HCT116 (cell line): ENCODE measurements at regions not wholly inside any gene's neighbourhood (a gene's known extent, or its start where the extent isn't known, plus 50 kb on each side); places are given as distances from the start of the nearest gene placed in this dataset.

Source experiments
- ATAC-seq: fragments of 200-7000 bp; cut with Tn5 transposase; 2 replicates; pipeline ENCODE4 v1.9.1; 2020; ENCODE audit warnings: mild to moderate bottlenecking, moderate library complexity
- BruUV-seq: library from RNA; stranded (reverse); fragments of 400-500 nt; replicated peaks from 2 replicates; lab custom pipeline; 2021; lab: Mats Ljungman, UMichigan
- CTCF ChIA-PET: fragments of 300-600 bp; sonication (Branson Sonifier 250); formaldehyde crosslinking; loops from one replicate; lab custom pipeline; 2021; ENCODE audit warnings: antibody characterized with exemption; lab: Charles Lee
- POLR2A ChIA-PET: fragments of 300-600, 350-600 bp; sonication (Branson Sonifier 250); formaldehyde crosslinking; loops from one replicate; lab custom pipeline; 2021; ENCODE audit warnings: antibody characterized with exemption; lab: Charles Lee
- RAD21 ChIA-PET, 2 experiments: fragments of 300-600 bp; sonication (Branson Sonifier 250); formaldehyde crosslinking; loops; one replicate each; lab custom pipeline; 2023; ENCODE audit warnings: low total read pairs in 2 of 2; ENCODE audit not compliant: uncharacterized antibody in 2 of 2, unreplicated experiment in 2 of 2, low non-redundant PET in 1 of 2; lab: Charles Lee
- DNase-seq: peaks from one replicate; pipeline ENCODE4 v3.0.0-alpha.2; 2010; ENCODE audit warnings: low read depth, low spot score
- H2AFZ ChIP-seq: fragments of 200-600 bp; shearing (Covaris generic), sonication (generic); 2 replicates; pipeline ENCODE4 v1.6.1; 2017; ENCODE audit warnings: low read depth, mixed run types, mixed read lengths, antibody characterized with exemption, low read length; ENCODE audit not compliant: poor library complexity, severe bottlenecking
- H3K27ac ChIP-seq: 2 replicates; pipeline ENCODE4 v1.5.1; 2012; ENCODE audit warnings: low read depth, low read length
- H3K27me3 ChIP-seq: fragments of 200-600 bp; sonication (generic); 2 replicates; pipeline ENCODE4 v1.6.1; 2016; ENCODE audit warnings: mixed run types, low read length, mixed read lengths; ENCODE audit not compliant: insufficient read depth
- H3K36me3 ChIP-seq, 2 experiments: fragments of 200-500 bp in 1 of 2; fragments of 200-600 bp in 1 of 2; sonication (Bioruptor generic) in 1 of 2; sonication (generic) in 1 of 2; 2 replicates each; pipeline versions ENCODE4 v1.5.1 to v1.6.1; 2014 to 2016; ENCODE audit warnings: low read length in 2 of 2, inconsistent platforms in 1 of 2, mixed read lengths in 1 of 2, mixed run types in 1 of 2; ENCODE audit not compliant: insufficient read depth in 2 of 2, control insufficient read depth in 1 of 2
- H3K4me1 ChIP-seq, 2 experiments: fragments of 200-600 bp in 1 of 2; sonication (generic) in 1 of 2; 2 replicates each; pipeline versions ENCODE4 v1.5.1 to v1.6.1; 2012 to 2017; ENCODE audit warnings: low read length in 2 of 2, inconsistent platforms in 1 of 2, mild to moderate bottlenecking in 1 of 2, mixed read lengths in 1 of 2, mixed run types in 1 of 2, moderate library complexity in 1 of 2; ENCODE audit not compliant: insufficient read depth in 2 of 2, control insufficient read depth in 1 of 2
- H3K4me2 ChIP-seq: fragments of 200-600 bp; sonication (generic); 2 replicates; pipeline ENCODE4 v1.6.1; 2017; ENCODE audit warnings: mixed run types, low read length, mixed read lengths
- H3K4me3 ChIP-seq, 2 experiments: fragments of 200-600 bp in 1 of 2; sonication (generic) in 1 of 2; replicated peaks in 1 of 2; 2 replicates each; pipeline ENCODE4 v1.5.1; 2011 to 2016; ENCODE audit warnings: low read length in 2 of 2, control low read depth in 1 of 2, low read depth in 1 of 2, mild to moderate bottlenecking in 1 of 2, mixed read lengths in 1 of 2, mixed run types in 1 of 2
- H3K79me2 ChIP-seq: fragments of 200-600 bp; sonication (generic); 2 replicates; pipeline ENCODE4 v1.6.1; 2017; ENCODE audit warnings: mild to moderate bottlenecking, mixed run types, low read length, moderate library complexity, mixed read lengths; ENCODE audit not compliant: insufficient read depth
- H3K9ac ChIP-seq: fragments of 200-600 bp; sonication (generic); 2 replicates; pipeline ENCODE4 v1.6.1; 2016; ENCODE audit warnings: low read length, mixed read lengths
- H3K9me2 ChIP-seq: fragments of 200-600 bp; sonication (generic), shearing (Covaris generic); 2 replicates; pipeline ENCODE4 v1.6.1; 2017; ENCODE audit warnings: mixed run types, mild to moderate bottlenecking, moderate library complexity; ENCODE audit not compliant: insufficient read depth
- H3K9me3 ChIP-seq, 2 experiments: fragments of 200-500 bp in 1 of 2; fragments of 200-600 bp in 1 of 2; sonication (Bioruptor generic) in 1 of 2; sonication (generic) in 1 of 2; 2 replicates each; pipeline ENCODE4 v1.6.1; 2014 to 2017; ENCODE audit warnings: low read length in 2 of 2, mixed read lengths in 2 of 2, inconsistent platforms in 1 of 2, low read depth in 1 of 2, mild to moderate bottlenecking in 1 of 2, mixed run types in 1 of 2, moderate library complexity in 1 of 2; ENCODE audit not compliant: control insufficient read depth in 1 of 2, insufficient read depth in 1 of 2
- H4K20me1 ChIP-seq: fragments of 200-600 bp; sonication (generic), shearing (Covaris generic); 2 replicates; pipeline ENCODE4 v1.6.1; 2017; ENCODE audit warnings: mixed run types, mild to moderate bottlenecking, moderate library complexity; ENCODE audit not compliant: insufficient read depth
- ATF3 ChIP-seq: IDR thresholded peaks from 2 replicates; pipeline ENCODE4 v1.6.1; 2012
- CBX3 ChIP-seq: IDR thresholded peaks from 2 replicates; pipeline ENCODE4 v1.6.1; 2012; ENCODE audit warnings: low read depth
- CEBPB ChIP-seq: IDR thresholded peaks from 2 replicates; pipeline ENCODE4 v1.6.1; 2012; ENCODE audit warnings: low read depth
- CTCF ChIP-seq, 3 experiments: fragments of 200-600 bp in 1 of 3; sonication (generic) in 1 of 3; IDR thresholded peaks in 2 of 3; conservative IDR thresholded peaks in 1 of 3; 2 replicates each; pipeline ENCODE4 v1.5.1; 2012 to 2017; ENCODE audit warnings: low read depth in 2 of 3, low read length in 2 of 3, antibody characterized with exemption in 1 of 3, borderline replicate concordance in 1 of 3, control low read depth in 1 of 3, mild to moderate bottlenecking in 1 of 3, mixed read lengths in 1 of 3, mixed run types in 1 of 3, moderate library complexity in 1 of 3; ENCODE audit not compliant: insufficient read depth in 1 of 3
- EGR1 ChIP-seq: IDR thresholded peaks from 2 replicates; pipeline ENCODE4 v1.6.1; 2012; ENCODE audit warnings: low read depth
- EZH2 ChIP-seq: fragments of 200-600 bp; sonication (generic); IDR thresholded peaks from 2 replicates; pipeline ENCODE4 v1.6.1; 2017; ENCODE audit warnings: antibody characterized with exemption, mixed run types
- EZH2phosphoT487 ChIP-seq: fragments of 200-600 bp; IDR thresholded peaks from 2 replicates; pipeline ENCODE4 v1.6.1; 2018; ENCODE audit warnings: antibody characterized with exemption, borderline replicate concordance
- JUND ChIP-seq: IDR thresholded peaks from 2 replicates; pipeline ENCODE4 v1.6.1; 2012
- MAX ChIP-seq: IDR thresholded peaks from 2 replicates; pipeline ENCODE4 v1.6.1; 2012
- POLR2AphosphoS5 ChIP-seq: IDR thresholded peaks from 2 replicates; pipeline ENCODE4 v1.6.1; 2011; ENCODE audit warnings: mild to moderate bottlenecking, low read depth, low read length, moderate library complexity
- RAD21 ChIP-seq: IDR thresholded peaks from 2 replicates; pipeline ENCODE4 v1.6.1; 2012; ENCODE audit warnings: low read depth, mild to moderate bottlenecking
- REST ChIP-seq: IDR thresholded peaks from 2 replicates; pipeline ENCODE4 v1.6.1; 2012; ENCODE audit warnings: low read depth
- SIN3A ChIP-seq: IDR thresholded peaks from 2 replicates; pipeline ENCODE4 v1.6.1; 2012; ENCODE audit warnings: low read depth
- SP1 ChIP-seq: IDR thresholded peaks from 2 replicates; pipeline ENCODE4 v1.6.1; 2012; ENCODE audit warnings: low read depth
- SRF ChIP-seq: IDR thresholded peaks from 2 replicates; pipeline ENCODE4 v1.6.1; 2012; ENCODE audit warnings: low read depth
- TCF7L2 ChIP-seq: IDR thresholded peaks from 2 replicates; pipeline ENCODE4 v1.7.0; 2011; ENCODE audit warnings: borderline replicate concordance, inconsistent platforms; ENCODE audit not compliant: insufficient read depth, insufficient read length; ENCODE audit errors: extremely low read depth
- YY1 ChIP-seq: IDR thresholded peaks from 2 replicates; pipeline ENCODE4 v1.6.1; 2011; ENCODE audit warnings: low read length, low read depth, moderate library complexity, mild to moderate bottlenecking; ENCODE audit not compliant: insufficient replicate concordance; ENCODE audit errors: extremely low read depth
- ZBTB33 ChIP-seq: IDR thresholded peaks from 2 replicates; pipeline ENCODE4 v1.6.1; 2011; ENCODE audit warnings: mild to moderate bottlenecking, low read length, moderate library complexity; ENCODE audit not compliant: insufficient replicate concordance; ENCODE audit errors: extremely low read depth
- ZFX ChIP-seq: fragments of 450-650 bp; IDR thresholded peaks from 2 replicates; pipeline ENCODE4 v1.6.1; 2017
- intact Hi-C: fragments of 100-400 bp; cut with micrococcal nuclease; formaldehyde crosslinking; loops from 2 replicates; pipeline ENCODE4 v1.10.0; 2022

GRCh38 chr18:65329010-65329409, 421.8 kb upstream of the CDH7 start:
- H3K27ac ChIP-seq: no peak overlapping the region
- intact Hi-C loops: no loop called here
- no peak for TF ChIP-seq ATF3
- no peak for TF ChIP-seq ZBTB33
- TF ChIP-seq SIN3A: no peak
- no peak for TF ChIP-seq CBX3
- no peak for TF ChIP-seq ZFX
- no peak for TF ChIP-seq CTCF (IDR thresholded peaks at IDR 0.05 in 2 of 3, conservative IDR thresholded peaks at IDR 0.05 in 1 of 3; ENCODE audit: borderline replicate concordance in 1 of 3, insufficient read depth in 1 of 3, low read depth in 2 of 3, low read length in 2 of 3)
- no peak for TF ChIP-seq SP1
- TF ChIP-seq RAD21: no peak
- no peak for TF ChIP-seq EZH2phosphoT487
- TF ChIP-seq CEBPB: no peak
- TF ChIP-seq TCF7L2: no peak
- no peak for TF ChIP-seq POLR2AphosphoS5
- no peak for TF ChIP-seq MAX
- no peak for TF ChIP-seq YY1
- TF ChIP-seq EGR1: no peak
- TF ChIP-seq REST: no peak
- no peak for TF ChIP-seq JUND
- no peak for TF ChIP-seq SRF
- TF ChIP-seq EZH2: no peak
- TF ChIP-seq, all 23 proteins: peak for 0
- DNase-seq: no peak
- Histone ChIP-seq H3K9me2 (no peaks in the 10 kb centered on the region), H3K4me1 (no peaks in the 10 kb centered on the region), H3K4me2 (no peak overlapping the region), H3K9ac (no peak overlapping the region), H4K20me1 (no peaks in the 10 kb centered on the region), H3K9me3 (peaks cover 18 to 41% of the 10 kb centered on the region in 2 experiments; a peak in 2 of 4 replicates), H3K79me2 (no peaks in the 10 kb centered on the region), H3K36me3 (no peaks in the 10 kb centered on the region), H2AFZ (no peak overlapping the region), H3K27me3 (no peaks in the 10 kb centered on the region), H3K4me3 (no peak overlapping the region)
- ChIA-PET POLR2A (no interaction called here), RAD21 (interaction anchor here in 1 of 2 experiments (0.6 kb wide), 1 partner anchor 28 kb away, joined by 3 read pairs; no protein-coding TSS in a partner anchor), CTCF (no interaction called here)
- ATAC-seq: no peak
- no TSS peak for BruUV-seq
